ENCODE measurements at regions not wholly inside any gene's neighbourhood (a gene's known extent, or its start where the extent isn't known, plus 50 kb on each side); places are given as distances from the start of the nearest gene placed in this dataset.
A peak's percentile ranks its signal among the peaks of the same experiment; 100 is the strongest.

- Histone ChIP-seq H3K27me3 (ENCODE audit: insufficient read depth, low read length) (no peaks in the 10 kb centered on the region), H3K27ac (ENCODE audit: low read depth, low read length) (peak overlapping the region; percentile 24), H3K4me3 (ENCODE audit: insufficient read depth, low read length) (no peak overlapping the region), H3K36me3 (ENCODE audit: insufficient read depth, low read length) (no peaks in the 10 kb centered on the region), H3K4me2 (ENCODE audit: insufficient read depth, low read length) (no peak overlapping the region), H2AFZ (ENCODE audit: low read length) (no peak overlapping the region), H3K9me3 (ENCODE audit: low read depth, low read length) (no peaks in the 10 kb centered on the region), H3K79me2 (ENCODE audit: insufficient read depth, low read length) (no peaks in the 10 kb centered on the region), H4K20me1 (ENCODE audit: insufficient read depth, low read length) (no peaks in the 10 kb centered on the region), H3K4me1 (ENCODE audit: insufficient read depth, low read length) (peaks cover 21% of the 10 kb centered on the region)
- TF ChIP-seq CTCF (IDR thresholded peaks at IDR 0.05; ENCODE audit: extremely low read depth, low read depth, low read length), result no peak
- no peak for DNase-seq (ENCODE audit: insufficient read length, low spot score, missing footprints)
Observed at GRCh38 chr20:39660965-39661364, 698.8 kb downstream of the DHX35 start.

DNA sequence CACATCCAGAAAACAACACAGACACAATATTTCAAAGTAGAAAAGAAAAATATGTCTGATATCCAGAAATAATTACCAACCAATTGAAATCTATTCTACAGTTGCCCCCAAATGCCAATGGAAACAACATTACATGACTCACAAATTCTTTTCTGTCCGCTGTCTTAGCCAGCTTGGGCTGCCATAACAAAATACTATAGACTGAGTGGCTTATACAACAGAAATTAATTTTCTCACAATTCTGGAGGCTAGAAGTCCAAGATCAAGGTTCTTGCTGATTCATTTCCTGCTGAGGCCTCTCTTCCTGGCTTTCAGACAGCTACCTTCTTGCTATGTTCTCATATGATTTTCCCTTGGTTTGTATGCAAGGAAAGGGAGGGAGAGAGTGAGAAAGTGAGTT is 698.1 kb downstream of the DHX35 start:
- Histone ChIP-seq H3K4me1 (ENCODE audit: insufficient read depth, low read length) (peaks cover 21% of the 10 kb centered on the region), H3K4me3 (ENCODE audit: insufficient read depth, low read length) (no peak overlapping the region), H3K27me3 (ENCODE audit: insufficient read depth, low read length) (no peaks in the 10 kb centered on the region), H2AFZ (ENCODE audit: low read length) (no peak overlapping the region), H3K4me2 (ENCODE audit: insufficient read depth, low read length) (no peak overlapping the region), H3K27ac (ENCODE audit: low read depth, low read length) (peak overlapping the region; percentile 24), H4K20me1 (ENCODE audit: insufficient read depth, low read length) (no peaks in the 10 kb centered on the region), H3K79me2 (ENCODE audit: insufficient read depth, low read length) (no peaks in the 10 kb centered on the region), H3K9me3 (ENCODE audit: low read depth, low read length) (no peaks in the 10 kb centered on the region), H3K36me3 (ENCODE audit: insufficient read depth, low read length) (no peaks in the 10 kb centered on the region)
- no peak for DNase-seq (ENCODE audit: insufficient read length, low spot score, missing footprints)
- TF ChIP-seq CTCF (IDR thresholded peaks at IDR 0.05; ENCODE audit: extremely low read depth, low read depth, low read length), result no peak

DNA sequence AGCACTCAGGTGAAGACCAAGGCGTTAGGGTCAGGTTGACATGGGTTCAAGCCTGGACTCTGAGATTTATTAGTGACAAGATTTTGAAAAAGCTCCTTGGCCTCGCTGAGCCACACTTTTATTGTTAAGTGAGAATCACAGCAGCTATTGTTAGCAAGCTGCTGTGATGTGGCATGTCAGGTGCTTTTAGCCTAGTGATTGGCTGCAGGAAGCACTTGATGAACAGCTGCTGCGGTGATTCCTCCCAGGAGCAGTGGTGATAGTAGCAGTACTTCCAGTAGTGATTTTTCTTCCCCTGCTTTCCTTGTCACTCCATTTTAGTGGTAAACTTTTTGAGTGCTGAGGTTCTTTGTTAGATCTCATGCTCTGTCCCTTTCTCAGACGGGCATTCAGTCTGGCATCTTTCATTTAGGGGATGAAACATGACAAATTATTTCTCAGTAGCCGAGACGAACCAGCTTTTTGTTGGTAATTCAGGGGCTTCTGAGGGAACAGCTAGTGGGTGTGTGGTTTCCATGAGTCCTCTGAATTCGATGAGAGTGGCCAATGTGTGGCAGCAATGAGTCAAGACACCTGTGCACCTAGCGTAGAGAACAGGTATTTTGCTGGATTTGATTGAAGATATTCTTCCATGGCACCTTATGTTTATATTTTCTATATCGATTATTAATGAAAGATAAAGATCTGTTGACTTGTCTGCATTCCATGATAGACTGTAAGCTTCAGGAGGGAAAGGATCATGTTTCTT is 696.7 kb downstream of the DHX35 start:
- H3K79me2 ChIP-seq (ENCODE audit: insufficient read depth, low read length), result no peaks in the 10 kb centered on the region
- H3K4me1 ChIP-seq (ENCODE audit: insufficient read depth, low read length), result peaks cover 21% of the 10 kb centered on the region
- no peaks in the 10 kb centered on the region for H3K9me3 ChIP-seq (ENCODE audit: low read depth, low read length)
- TF ChIP-seq CTCF (IDR thresholded peaks at IDR 0.05; ENCODE audit: extremely low read depth, low read depth, low read length), result no peak
- no peak overlapping the region for H3K4me3 ChIP-seq (ENCODE audit: insufficient read depth, low read length)
- H3K27me3 ChIP-seq (ENCODE audit: insufficient read depth, low read length), result no peaks in the 10 kb centered on the region
- no peak overlapping the region for H3K4me2 ChIP-seq (ENCODE audit: insufficient read depth, low read length)
- no peaks in the 10 kb centered on the region for H3K36me3 ChIP-seq (ENCODE audit: insufficient read depth, low read length)
- DNase-seq (ENCODE audit: insufficient read length, low spot score, missing footprints), result no peak
- H4K20me1 ChIP-seq (ENCODE audit: insufficient read depth, low read length), result no peaks in the 10 kb centered on the region
- H3K27ac ChIP-seq (ENCODE audit: low read depth, low read length), result no peak overlapping the region
- H2AFZ ChIP-seq (ENCODE audit: low read length), result no peak overlapping the region

DNA sequence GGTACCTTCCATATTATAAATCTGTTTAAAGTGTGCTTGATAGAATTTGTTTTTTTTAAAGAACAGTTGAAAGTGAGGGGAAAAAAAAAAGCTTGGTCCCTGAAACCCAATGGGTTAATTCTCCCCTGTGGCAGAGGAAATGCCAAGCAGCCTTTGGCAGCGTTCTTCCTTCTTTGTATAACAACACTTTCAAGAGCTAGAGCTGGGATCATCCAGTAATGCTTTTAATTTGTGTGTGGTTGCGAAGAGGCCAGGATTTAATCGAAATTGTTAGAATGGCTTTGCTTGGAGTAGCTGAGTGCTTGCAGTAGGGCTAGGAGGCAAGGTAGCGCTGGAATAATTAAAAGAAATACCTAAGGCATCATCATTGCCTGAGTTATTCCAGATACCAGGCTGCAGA is 692.0 kb downstream of the DHX35 start:
- H2AFZ ChIP-seq (ENCODE audit: low read length), result no peak overlapping the region
- no peaks in the 10 kb centered on the region for H3K36me3 ChIP-seq (ENCODE audit: insufficient read depth, low read length)
- DNase-seq (ENCODE audit: insufficient read length, low spot score, missing footprints), result no peak
- no peak overlapping the region for H3K4me2 ChIP-seq (ENCODE audit: insufficient read depth, low read length)
- H3K4me1 ChIP-seq (ENCODE audit: insufficient read depth, low read length), result no peaks in the 10 kb centered on the region
- no peak for TF ChIP-seq CTCF (IDR thresholded peaks at IDR 0.05; ENCODE audit: extremely low read depth, low read depth, low read length)
- H4K20me1 ChIP-seq (ENCODE audit: insufficient read depth, low read length), result no peaks in the 10 kb centered on the region
- H3K27ac ChIP-seq (ENCODE audit: low read depth, low read length), result no peak overlapping the region
- no peaks in the 10 kb centered on the region for H3K9me3 ChIP-seq (ENCODE audit: low read depth, low read length)
- H3K4me3 ChIP-seq (ENCODE audit: insufficient read depth, low read length), result no peak overlapping the region
- H3K27me3 ChIP-seq (ENCODE audit: insufficient read depth, low read length), result no peaks in the 10 kb centered on the region
- no peaks in the 10 kb centered on the region for H3K79me2 ChIP-seq (ENCODE audit: insufficient read depth, low read length)
